ENCODE measurements at regions not wholly inside any gene's neighbourhood (a gene's known extent, or its start where the extent isn't known, plus 50 kb on each side); places are given as distances from the start of the nearest gene placed in this dataset.

- intact Hi-C loops (cut with micrococcal nuclease; ENCODE audit: unreplicated experiment): no loop called here
- no peak overlapping the region for H3K27ac Mint-ChIP-seq (ENCODE audit: unreplicated experiment)
- no peaks in the 10 kb centered on the region for H3K4me1 ChIP-seq
- no peak for TF ChIP-seq CTCF (IDR thresholded peaks at IDR 0.05; ENCODE audit: insufficient read depth in 1 of 2, low read depth in 1 of 2, low read length in 1 of 2, severe bottlenecking in 1 of 2, unreplicated experiment in 1 of 2)
- H3K9me3 ChIP-seq: no peaks in the 10 kb centered on the region
- no peaks in the 10 kb centered on the region for H3K27me3 ChIP-seq (replicated peaks; ENCODE audit: control insufficient read depth, insufficient read depth, low read length)
- H3K4me3 Mint-ChIP-seq (ENCODE audit: unreplicated experiment): no peak overlapping the region
- no peak for DNase-seq
- no peaks in the 10 kb centered on the region for H3K36me3 Mint-ChIP-seq (ENCODE audit: insufficient read depth, unreplicated experiment)
- H3K36me3 ChIP-seq (ENCODE audit: control insufficient read depth, insufficient read depth, low read length): no peaks in the 10 kb centered on the region
- no peaks in the 10 kb centered on the region for H3K4me1 Mint-ChIP-seq (ENCODE audit: low read depth, unreplicated experiment)
- ChIA-PET CTCF (no interaction called here), POLR2A (no interaction called here)
- no TSS peak for BruUV-seq (replicated peaks)
- no peaks in the 10 kb centered on the region for H3K9me3 Mint-ChIP-seq (ENCODE audit: unreplicated experiment)
- H3K4me3 ChIP-seq (ENCODE audit: low read depth, low read length): no peak overlapping the region
- peaks cover 6% of the 10 kb centered on the region for H3K27me3 Mint-ChIP-seq (ENCODE audit: insufficient read depth, unreplicated experiment)
Measured at GRCh38 chr16:63596716-63597115, 1525.1 kb downstream of the CDH11 start.

DNA sequence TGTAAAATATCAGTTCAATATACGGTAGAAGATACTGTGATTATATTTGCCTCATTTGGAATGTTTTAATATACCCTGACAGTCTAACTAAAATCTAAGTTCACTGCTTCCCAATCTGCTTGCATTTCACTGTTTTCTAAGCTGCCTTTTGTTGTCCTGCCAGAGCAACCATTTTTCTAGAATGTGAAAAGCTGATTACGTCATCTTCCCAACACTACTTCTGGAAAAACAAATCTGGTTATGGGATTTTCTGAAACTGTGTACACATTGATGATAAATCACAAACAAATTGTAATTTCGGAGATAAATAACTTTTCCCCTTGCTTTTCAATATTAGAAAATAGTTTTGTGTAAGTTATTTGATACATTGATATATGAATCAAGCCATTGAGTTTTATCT, 1529.0 kb downstream of the CDH11 start:
- H3K9me3 ChIP-seq: no peaks in the 10 kb centered on the region
- no peaks in the 10 kb centered on the region for H3K36me3 Mint-ChIP-seq (ENCODE audit: insufficient read depth, unreplicated experiment)
- peaks cover 4% of the 10 kb centered on the region for H3K27me3 Mint-ChIP-seq (ENCODE audit: insufficient read depth, unreplicated experiment)
- no peaks in the 10 kb centered on the region for H3K4me1 Mint-ChIP-seq (ENCODE audit: low read depth, unreplicated experiment)
- no peaks in the 10 kb centered on the region for H3K27me3 ChIP-seq (replicated peaks; ENCODE audit: control insufficient read depth, insufficient read depth, low read length)
- no peak overlapping the region for H3K4me3 ChIP-seq (ENCODE audit: low read depth, low read length)
- intact Hi-C loops (cut with micrococcal nuclease; ENCODE audit: unreplicated experiment): no loop called here
- no peak overlapping the region for H3K4me3 Mint-ChIP-seq (ENCODE audit: unreplicated experiment)
- POLR2A ChIA-PET: no interaction called here
- H3K27ac Mint-ChIP-seq (ENCODE audit: unreplicated experiment): no peak overlapping the region
- no peaks in the 10 kb centered on the region for H3K36me3 ChIP-seq (ENCODE audit: control insufficient read depth, insufficient read depth, low read length)
- BruUV-seq (replicated peaks): no TSS peak
- no peaks in the 10 kb centered on the region for H3K4me1 ChIP-seq
- TF ChIP-seq CTCF (IDR thresholded peaks at IDR 0.05; ENCODE audit: insufficient read depth in 1 of 2, low read depth in 1 of 2, low read length in 1 of 2, severe bottlenecking in 1 of 2, unreplicated experiment in 1 of 2): no peak
- CTCF ChIA-PET: no interaction called here
- H3K9me3 Mint-ChIP-seq (ENCODE audit: unreplicated experiment): no peaks in the 10 kb centered on the region
- DNase-seq: no peak

DNA sequence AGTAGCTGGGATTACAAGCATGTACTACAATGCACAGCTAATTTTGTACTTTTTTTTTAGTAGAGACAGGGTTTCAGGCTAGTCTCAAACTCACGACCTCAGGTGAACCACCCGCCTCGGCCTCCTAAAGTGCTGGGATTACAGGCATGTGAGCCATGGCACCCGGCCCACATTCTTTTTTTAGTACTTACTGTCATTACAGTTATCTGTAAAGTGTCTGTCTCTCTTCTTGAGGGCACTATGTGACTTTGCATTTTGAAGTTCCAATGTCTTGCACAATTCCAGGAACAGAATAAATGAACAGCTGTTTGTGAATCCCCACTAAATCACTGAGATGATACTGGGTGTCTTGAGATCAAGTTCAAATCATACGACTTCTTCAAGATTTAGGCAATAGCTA, 1540.3 kb downstream of the CDH11 start:
- Mint-ChIP-seq H3K4me1 (ENCODE audit: low read depth, unreplicated experiment) (no peaks in the 10 kb centered on the region), H3K27ac (ENCODE audit: unreplicated experiment) (no peak overlapping the region), H3K27me3 (ENCODE audit: insufficient read depth, unreplicated experiment) (no peaks in the 10 kb centered on the region), H3K4me3 (ENCODE audit: unreplicated experiment) (no peak overlapping the region), H3K36me3 (ENCODE audit: insufficient read depth, unreplicated experiment) (no peaks in the 10 kb centered on the region), H3K9me3 (ENCODE audit: unreplicated experiment) (no peaks in the 10 kb centered on the region)
- no peaks in the 10 kb centered on the region for H3K9me3 ChIP-seq
- no peak for DNase-seq
- BruUV-seq (replicated peaks): no TSS peak
- no peaks in the 10 kb centered on the region for H3K36me3 ChIP-seq (ENCODE audit: control insufficient read depth, insufficient read depth, low read length)
- intact Hi-C loops (cut with micrococcal nuclease; ENCODE audit: unreplicated experiment): no loop called here
- POLR2A ChIA-PET: no interaction called here
- CTCF ChIA-PET: no interaction called here
- H3K4me1 ChIP-seq: no peaks in the 10 kb centered on the region
- H3K4me3 ChIP-seq (ENCODE audit: low read depth, low read length): no peak overlapping the region
- no peaks in the 10 kb centered on the region for H3K27me3 ChIP-seq (replicated peaks; ENCODE audit: control insufficient read depth, insufficient read depth, low read length)
- no peak for TF ChIP-seq CTCF (IDR thresholded peaks at IDR 0.05; ENCODE audit: insufficient read depth in 1 of 2, low read depth in 1 of 2, low read length in 1 of 2, severe bottlenecking in 1 of 2, unreplicated experiment in 1 of 2)
